ENCODE measurements at regions not wholly inside any gene's neighbourhood (a gene's known extent, or its start where the extent isn't known, plus 50 kb on each side); places are given as distances from the start of the nearest gene placed in this dataset.

DNA sequence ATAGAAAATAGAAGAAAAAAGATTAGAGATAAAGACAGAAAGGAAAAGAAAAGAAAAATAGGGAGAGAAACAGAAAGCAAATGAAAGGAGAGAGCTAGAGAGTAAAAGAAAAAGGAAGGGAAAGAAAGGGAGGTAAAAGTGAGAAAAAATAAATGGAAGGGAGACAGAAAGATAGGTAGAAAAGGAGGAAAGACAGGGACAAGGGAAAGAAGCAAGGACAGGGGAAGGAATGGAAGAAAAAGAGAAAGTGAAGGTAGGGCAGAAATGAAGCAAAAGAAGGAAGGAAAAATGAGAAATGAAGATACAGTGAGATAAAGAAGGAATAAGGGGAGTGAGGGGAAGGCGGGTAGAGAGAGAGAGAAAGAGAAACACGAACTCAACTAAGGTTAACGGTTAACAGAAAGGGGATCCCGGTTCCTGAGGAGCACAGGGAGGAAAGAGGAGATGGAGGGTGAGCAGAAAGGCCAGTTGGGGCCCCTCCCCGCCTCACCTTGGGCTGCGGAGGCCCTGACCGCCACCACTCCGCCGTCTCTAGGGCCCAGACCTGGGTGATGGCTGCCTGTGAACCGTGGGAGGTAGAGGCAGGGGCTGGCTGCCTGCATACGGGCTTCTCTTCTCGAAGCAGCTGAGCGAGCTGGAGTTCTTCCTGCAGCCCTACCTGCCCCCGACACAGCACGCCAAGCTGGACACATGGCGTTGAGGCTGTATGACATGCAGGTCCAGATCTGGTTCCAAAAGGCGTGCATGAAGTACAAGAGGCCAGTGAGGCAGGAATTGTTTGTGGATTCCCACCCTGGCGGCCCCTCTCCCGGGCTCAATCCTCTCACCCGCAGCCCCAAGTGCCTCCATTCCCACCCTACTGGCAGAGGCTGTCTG, 59.5 kb downstream of the SMUG1 start:
- TF ChIP-seq, protein P1, sequence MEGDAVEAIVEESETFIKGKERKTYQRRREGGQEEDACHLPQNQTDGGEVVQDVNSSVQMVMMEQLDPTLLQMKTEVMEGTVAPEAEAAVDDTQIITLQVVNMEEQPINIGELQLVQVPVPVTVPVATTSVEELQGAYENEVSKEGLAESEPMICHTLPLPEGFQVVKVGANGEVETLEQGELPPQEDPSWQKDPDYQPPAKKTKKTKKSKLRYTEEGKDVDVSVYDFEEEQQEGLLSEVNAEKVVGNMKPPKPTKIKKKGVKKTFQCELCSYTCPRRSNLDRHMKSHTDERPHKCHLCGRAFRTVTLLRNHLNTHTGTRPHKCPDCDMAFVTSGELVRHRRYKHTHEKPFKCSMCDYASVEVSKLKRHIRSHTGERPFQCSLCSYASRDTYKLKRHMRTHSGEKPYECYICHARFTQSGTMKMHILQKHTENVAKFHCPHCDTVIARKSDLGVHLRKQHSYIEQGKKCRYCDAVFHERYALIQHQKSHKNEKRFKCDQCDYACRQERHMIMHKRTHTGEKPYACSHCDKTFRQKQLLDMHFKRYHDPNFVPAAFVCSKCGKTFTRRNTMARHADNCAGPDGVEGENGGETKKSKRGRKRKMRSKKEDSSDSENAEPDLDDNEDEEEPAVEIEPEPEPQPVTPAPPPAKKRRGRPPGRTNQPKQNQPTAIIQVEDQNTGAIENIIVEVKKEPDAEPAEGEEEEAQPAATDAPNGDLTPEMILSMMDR (IDR thresholded peaks at IDR 0.05) = no peak
- no peak for TF ChIP-seq POLR2A (IDR thresholded peaks at IDR 0.05)

Data from Peyer's patch (tissue), 4 donors.